Midbrain (tissue), 1 donor: ENCODE measurements at regions not wholly inside any gene's neighbourhood (a gene's known extent, or its start where the extent isn't known, plus 50 kb on each side); places are given as distances from the start of the nearest gene placed in this dataset.
A peak's percentile ranks its signal among the peaks of the same experiment; 100 is the strongest.

Experiments used
- DNase-seq: peaks from one replicate; lab custom pipeline; 2025; lab: John Stamatoyannopoulos, UW

- peak; percentile 37 for DNase-seq
Observed at GRCh38 chr7:27364344-27364758, 121.7 kb downstream of the EVX1 start.

GRCh38 chr7:27367179-27367932 lies 124.8 kb downstream of the EVX1 start:
- no peak for DNase-seq

GRCh38 chr7:27367933-27368549 lies 125.4 kb downstream of the EVX1 start:
- DNase-seq = no peak

- no peak for DNase-seq
Observed at GRCh38 chr7:27374958-27375841, 132.6 kb downstream of the EVX1 start.

DNA sequence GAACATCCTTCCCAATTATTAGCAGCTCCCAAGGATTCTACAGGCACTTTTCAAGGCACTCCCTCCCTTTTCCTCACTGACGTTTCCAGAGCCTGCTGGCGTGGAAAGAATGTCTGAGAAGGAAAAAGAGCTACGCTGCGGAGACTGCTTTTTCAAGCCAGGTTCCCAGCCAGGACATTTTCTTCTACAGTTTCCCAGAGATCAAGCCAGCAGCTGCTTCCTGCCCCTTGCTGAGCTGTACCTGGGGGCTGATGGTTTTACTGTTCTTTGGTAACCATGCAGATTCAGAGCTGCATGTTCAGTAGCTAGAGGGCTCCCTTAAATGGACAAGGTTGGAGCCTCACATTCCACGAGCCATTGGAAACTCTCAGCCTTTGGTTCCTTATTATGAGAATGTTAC lies 133.4 kb downstream of the EVX1 start:
- peak; percentile 15 for DNase-seq

GRCh38 chr7:27377988-27378387 lies 135.4 kb downstream of the EVX1 start:
- DNase-seq = no peak

- no peak for DNase-seq
Observed at GRCh38 chr7:27382307-27382706, 139.7 kb downstream of the EVX1 start.

DNA sequence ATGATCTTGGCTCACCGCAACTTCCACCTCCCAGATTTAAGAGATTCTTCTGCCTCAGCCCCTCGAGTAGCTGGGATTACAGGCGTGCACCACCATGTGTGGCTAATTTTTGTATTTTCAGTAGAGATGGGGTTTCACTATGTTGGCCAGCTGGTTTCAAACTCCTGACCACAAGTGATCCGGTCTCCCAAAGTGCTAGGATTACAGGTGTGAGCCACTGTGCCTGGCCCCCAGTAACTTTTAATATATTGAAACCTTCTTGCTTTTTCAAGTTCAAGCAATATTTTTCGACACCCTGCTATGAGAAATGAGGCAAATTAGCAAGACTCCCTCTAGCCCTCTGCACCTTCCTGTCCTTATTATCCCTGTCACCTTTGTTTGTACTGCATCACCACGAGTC lies 144.0 kb downstream of the EVX1 start:
- no peak for DNase-seq

DNA sequence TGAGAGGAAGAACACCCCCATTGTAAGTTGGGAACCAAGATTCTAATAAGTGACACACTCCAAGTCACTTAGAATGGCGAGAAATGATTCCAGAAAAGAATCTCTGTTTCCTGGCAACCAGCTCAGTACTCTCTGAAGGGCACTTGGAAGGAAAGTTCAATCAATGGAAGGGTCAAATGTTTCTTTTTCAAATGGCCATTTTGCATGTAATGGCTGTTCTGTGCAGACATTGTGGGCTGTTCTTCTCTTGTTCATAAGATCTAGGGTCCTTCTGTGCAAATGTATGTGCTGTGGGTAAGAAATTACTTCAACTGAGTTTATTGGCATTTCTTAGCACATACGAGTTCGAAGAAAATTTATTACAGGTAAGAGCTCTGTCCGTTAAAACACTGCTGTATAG lies 145.3 kb downstream of the EVX1 start:
- DNase-seq = no peak

DNA sequence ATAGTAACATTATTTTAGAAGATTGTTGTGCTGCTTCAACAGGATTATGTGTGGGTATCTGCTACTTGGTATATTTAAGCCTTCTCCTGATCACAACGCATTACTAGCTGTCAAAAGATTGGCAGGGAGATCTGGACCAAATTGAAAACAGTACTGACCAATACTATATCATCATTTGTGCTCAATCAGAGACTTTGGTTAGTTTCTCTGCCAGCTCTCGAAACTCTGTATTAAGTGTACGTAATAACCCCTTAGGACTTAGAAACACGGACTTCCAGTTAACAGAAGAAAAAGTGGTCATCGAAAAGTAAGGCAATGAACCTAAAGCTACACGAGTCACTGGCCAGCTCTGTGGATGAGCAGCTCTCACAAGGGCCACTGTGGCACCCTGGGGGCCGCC lies 146.0 kb downstream of the EVX1 start:
- DNase-seq = no peak

- DNase-seq = no peak
Observed at GRCh38 chr7:27389496-27389895, 146.9 kb downstream of the EVX1 start.

DNA sequence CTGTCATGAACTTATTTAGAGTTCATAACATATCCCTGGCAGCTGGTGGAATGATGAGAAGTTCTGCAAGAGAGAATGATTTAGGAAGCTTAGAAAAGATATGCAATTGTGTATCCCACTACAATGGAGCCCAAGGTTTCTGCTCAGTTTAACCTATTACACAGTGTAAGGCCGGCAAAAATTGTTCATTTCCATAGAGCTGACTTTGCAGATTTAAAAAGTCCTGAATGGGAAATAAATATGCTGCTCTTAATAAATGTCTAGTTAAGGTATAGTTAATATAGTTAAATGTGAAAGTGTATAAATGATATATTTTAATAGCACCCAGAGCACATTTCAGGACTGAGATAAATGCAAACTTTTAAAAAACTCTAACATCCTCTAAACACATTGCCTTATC lies 149.9 kb downstream of the EVX1 start:
- no peak for DNase-seq

- DNase-seq = no peak
Observed at GRCh38 chr7:27394871-27395270, 152.3 kb downstream of the EVX1 start.

- DNase-seq = no peak
Observed at GRCh38 chr7:27395626-27396025, 153.0 kb downstream of the EVX1 start.

DNA sequence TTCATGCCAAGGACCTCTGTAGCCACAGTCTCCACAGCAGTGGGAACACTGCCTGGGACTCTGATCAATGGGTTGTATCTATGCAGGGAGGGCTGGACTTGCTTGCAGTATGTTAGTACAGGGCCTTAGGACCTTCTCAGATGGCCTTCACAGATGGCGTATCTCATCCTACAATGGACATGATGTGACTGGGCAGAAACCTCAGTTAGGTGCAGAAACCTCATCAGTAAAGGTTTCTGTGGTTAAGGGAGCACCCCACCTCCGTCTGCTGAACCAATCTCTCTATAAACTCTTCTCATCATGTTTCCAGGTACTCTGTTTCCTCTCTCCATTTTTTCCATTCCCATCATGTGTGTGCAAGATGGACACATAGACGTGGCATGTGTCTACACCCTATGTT lies 154.9 kb downstream of the EVX1 start:
- no peak for DNase-seq

- DNase-seq = no peak
Observed at GRCh38 chr7:27398851-27399250, 156.2 kb downstream of the EVX1 start.

- DNase-seq = no peak
Observed at GRCh38 chr7:27399791-27400567, 157.4 kb downstream of the EVX1 start.

- DNase-seq = no peak
Observed at GRCh38 chr7:27405780-27406179, 163.2 kb downstream of the EVX1 start.

- DNase-seq = no peak
Observed at GRCh38 chr7:27409311-27409710, 166.7 kb downstream of the EVX1 start.

GRCh38 chr7:27409776-27410175 lies 167.2 kb downstream of the EVX1 start:
- DNase-seq = no peak

DNA sequence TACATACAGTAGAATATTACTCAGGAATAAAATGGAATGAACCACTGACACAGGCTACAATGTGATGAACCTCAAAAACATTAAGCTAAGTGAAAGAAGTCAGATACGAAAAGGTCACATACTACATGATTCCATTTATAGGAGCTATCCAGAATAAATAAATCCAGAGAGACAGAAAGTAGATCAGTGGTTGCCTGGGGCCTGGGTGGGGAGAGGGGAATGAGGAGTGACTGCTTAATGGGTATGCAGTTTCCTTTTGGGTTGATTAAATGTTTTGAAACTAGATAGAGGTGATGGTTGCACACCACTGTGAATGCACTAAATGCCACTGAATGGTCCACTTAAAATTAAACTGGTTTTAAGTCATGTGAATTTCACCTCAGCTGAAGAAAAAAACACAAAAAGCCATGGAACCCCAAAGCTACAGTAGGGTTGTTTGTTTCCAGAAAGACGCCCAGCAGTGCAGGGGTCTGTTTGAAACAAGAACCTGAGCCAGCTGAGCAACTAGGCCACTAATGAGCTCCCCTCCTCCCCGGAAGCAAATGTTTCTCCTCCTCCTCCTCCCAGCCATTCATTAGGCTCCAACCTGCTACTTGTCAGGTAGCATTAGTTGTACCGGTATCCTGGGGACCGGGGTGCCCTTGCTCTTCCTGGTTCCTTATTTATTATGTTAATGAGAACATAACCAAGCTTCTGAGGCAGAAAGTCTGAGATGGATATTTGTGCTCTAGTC lies 168.4 kb downstream of the EVX1 start:
- DNase-seq = no peak
